SK-N-SH (cell line): ENCODE measurements at regions not wholly inside any gene's neighbourhood (a gene's known extent, or its start where the extent isn't known, plus 50 kb on each side); places are given as distances from the start of the nearest gene placed in this dataset.

Experiments
- CTCF ChIA-PET: fragments of 300-600, 350-600 bp; formaldehyde crosslinking; extraction: SDS; loops from one replicate; lab custom pipeline; 2021; lab: Yijun Ruan, JAX
- POLR2A ChIA-PET: fragments of 350-600 bp; sonication (Branson Sonifier 250); formaldehyde crosslinking; extraction: SDS; loops from one replicate; lab custom pipeline; 2020; ENCODE audit warnings: antibody characterized with exemption, inconsistent platforms; lab: Yijun Ruan, JAX
- DNase-seq: peaks from one replicate; pipeline ENCODE4 v3.0.0; 2012
- H2AFZ ChIP-seq: fragments of 200-600 bp; sonication (generic); 2 replicates; pipeline ENCODE4 v1.8.1; 2016; ENCODE audit warnings: antibody characterized with exemption, mild to moderate bottlenecking, low read depth
- H3F3A ChIP-seq: fragments of 200-600 bp; sonication (generic); replicated peaks from 2 replicates; pipeline ENCODE3; 2016; ENCODE audit warnings: antibody characterized with exemption, mild to moderate bottlenecking; ENCODE audit not compliant: insufficient read depth
- H3K27ac ChIP-seq, 2 experiments: fragments of 200-500 bp in 1 of 2; fragments of 200-600 bp in 1 of 2; sonication (Bioruptor generic) in 1 of 2; sonication (generic), shearing (Covaris generic) in 1 of 2; 2 replicates each; pipeline versions ENCODE4 v1.5.1 to v1.6.1; 2014 to 2016; ENCODE audit warnings: low read depth in 2 of 2, inconsistent platforms in 1 of 2, low read length in 1 of 2, mild to moderate bottlenecking in 1 of 2, mixed read lengths in 1 of 2
- H3K27me3 ChIP-seq: fragments of 200-600 bp; sonication (generic), shearing (Covaris generic); 2 replicates; pipeline ENCODE4 v1.6.1; 2016; ENCODE audit warnings: mixed run types; ENCODE audit not compliant: insufficient read depth
- H3K36me3 ChIP-seq, 2 experiments: fragments of 200-500 bp in 1 of 2; fragments of 200-600 bp in 1 of 2; sonication (Bioruptor generic) in 1 of 2; sonication (generic) in 1 of 2; replicated peaks in 1 of 2; 2 replicates each; pipeline versions ENCODE3 to v1.5.1; 2014 to 2016; ENCODE audit warnings: low read length in 1 of 2, mild to moderate bottlenecking in 1 of 2; ENCODE audit not compliant: insufficient read depth in 2 of 2, control insufficient read depth in 1 of 2
- H3K4me1 ChIP-seq, 2 experiments: fragments of 200-500 bp in 1 of 2; fragments of 200-600 bp in 1 of 2; sonication (Bioruptor generic) in 1 of 2; sonication (generic), shearing (Covaris generic) in 1 of 2; 2 replicates each; pipeline versions ENCODE4 v1.5.1 to v1.6.1; 2014 to 2016; ENCODE audit warnings: low read depth in 1 of 2, low read length in 1 of 2, mixed run types in 1 of 2; ENCODE audit not compliant: insufficient read depth in 2 of 2, control insufficient read depth in 1 of 2
- H3K4me2 ChIP-seq: fragments of 200-600 bp; sonication (generic), shearing (Covaris generic); 2 replicates; pipeline ENCODE4 v1.6.1; 2017; ENCODE audit warnings: mixed run types
- H3K4me3 ChIP-seq, 2 experiments: fragments of 200-500 bp in 1 of 2; fragments of 200-600 bp in 1 of 2; sonication (Bioruptor generic) in 1 of 2; sonication (generic), shearing (Covaris generic) in 1 of 2; 2 replicates each; pipeline versions ENCODE4 v1.5.1 to v1.8.1; 2014 to 2016; ENCODE audit warnings: low read depth in 2 of 2, inconsistent platforms in 1 of 2, low read length in 1 of 2, mild to moderate bottlenecking in 1 of 2, mixed read lengths in 1 of 2, moderate library complexity in 1 of 2
- H3K79me2 ChIP-seq: fragments of 200-600 bp; sonication (generic); 2 replicates; pipeline ENCODE4 v1.8.1; 2017; ENCODE audit warnings: mild to moderate bottlenecking; ENCODE audit not compliant: insufficient read depth
- H3K9ac ChIP-seq: fragments of 200-600 bp; sonication (generic); 2 replicates; pipeline ENCODE4 v1.6.1; 2017; ENCODE audit warnings: mixed run types
- H3K9me2 ChIP-seq: fragments of 200-600 bp; sonication (generic); 2 replicates; pipeline ENCODE4 v1.6.1; 2017; ENCODE audit warnings: mixed run types
- H3K9me3 ChIP-seq: fragments of 200-600 bp; sonication (generic); 2 replicates; pipeline ENCODE4 v1.6.1; 2017; ENCODE audit warnings: mixed run types, mild to moderate bottlenecking, moderate library complexity
- H4K20me1 ChIP-seq: fragments of 200-600 bp; sonication (generic); 2 replicates; pipeline ENCODE4 v1.6.1; 2017; ENCODE audit warnings: mild to moderate bottlenecking, mixed run types; ENCODE audit not compliant: insufficient read depth
- CTCF ChIP-seq: fragments of 200-600 bp; sonication (generic); IDR thresholded peaks from 2 replicates; pipeline ENCODE4 v1.6.1; 2017; ENCODE audit warnings: antibody characterized with exemption, mild to moderate bottlenecking, moderate library complexity
- ELF1 ChIP-seq: IDR thresholded peaks from 2 replicates; pipeline ENCODE4 v1.4.0; 2012
- EP300 ChIP-seq, 2 experiments: IDR thresholded peaks; 2 replicates each; pipeline versions ENCODE4 v1.4.0 to v1.6.1; 2012; ENCODE audit warnings: borderline replicate concordance in 1 of 2, low read depth in 1 of 2, low read length in 1 of 2
- FOSL2 ChIP-seq: IDR thresholded peaks from 2 replicates; pipeline ENCODE4 v1.4.0; 2012; ENCODE audit warnings: low read depth, mild to moderate bottlenecking, moderate library complexity, borderline replicate concordance
- FOXJ3 ChIP-seq: sonication (generic); formaldehyde crosslinking; IDR thresholded peaks from 2 replicates; pipeline ENCODE4 v1.5.1; 2020; ENCODE audit warnings: mild to moderate bottlenecking, missing genetic modification reagents
- FOXM1 ChIP-seq: IDR thresholded peaks from 2 replicates; pipeline ENCODE4 v1.4.0; 2012; ENCODE audit warnings: low read depth, mild to moderate bottlenecking
- GABPA ChIP-seq: IDR thresholded peaks from 2 replicates; pipeline ENCODE4 v1.4.0; 2012; ENCODE audit warnings: low read depth, mild to moderate bottlenecking
- GATA2 ChIP-seq: sonication (generic); formaldehyde crosslinking; IDR thresholded peaks from 2 replicates; pipeline ENCODE4 v1.5.0; 2020; ENCODE audit warnings: mild to moderate bottlenecking, missing genetic modification reagents
- JUND ChIP-seq: IDR thresholded peaks from 2 replicates; pipeline ENCODE4 v1.4.0; 2012
- MEF2A ChIP-seq: IDR thresholded peaks from 2 replicates; pipeline ENCODE4 v1.4.0; 2012; ENCODE audit warnings: low read depth, borderline replicate concordance
- NRF1 ChIP-seq: IDR thresholded peaks from 2 replicates; pipeline ENCODE4 v1.6.1; 2012; ENCODE audit warnings: low read depth, mild to moderate bottlenecking, low read length
- PBX3 ChIP-seq: IDR thresholded peaks from 2 replicates; pipeline ENCODE4; 2012
- RAD21 ChIP-seq: IDR thresholded peaks from 2 replicates; pipeline ENCODE4 v1.6.1; 2012; ENCODE audit warnings: mild to moderate bottlenecking, low read length
- RCOR1 ChIP-seq: fragments of 150-350 bp; IDR thresholded peaks from 2 replicates; pipeline ENCODE4 v1.6.1; 2017; ENCODE audit warnings: antibody characterized with exemption, low read length
- REST ChIP-seq: IDR thresholded peaks from 2 replicates; pipeline ENCODE4 v1.6.1; 2012; ENCODE audit warnings: mild to moderate bottlenecking, low read depth, low read length, moderate library complexity
- RXRA ChIP-seq: IDR thresholded peaks from 2 replicates; pipeline ENCODE4 v1.4.0; 2012; ENCODE audit warnings: low read depth, mild to moderate bottlenecking, borderline replicate concordance
- SMC3 ChIP-seq: IDR thresholded peaks from 2 replicates; pipeline ENCODE4 v1.6.1; 2012; ENCODE audit warnings: low read depth, low read length, improper control_type of control experiment
- TAF1 ChIP-seq: IDR thresholded peaks from 2 replicates; pipeline ENCODE4 v1.6.1; 2012; ENCODE audit warnings: low read depth, mild to moderate bottlenecking, low read length, moderate library complexity, borderline replicate concordance
- TEAD4 ChIP-seq: IDR thresholded peaks from 2 replicates; pipeline ENCODE4 v1.4.0; 2012; ENCODE audit warnings: mild to moderate bottlenecking, borderline replicate concordance; ENCODE audit not compliant: insufficient read depth
- USF1 ChIP-seq: IDR thresholded peaks from 2 replicates; pipeline ENCODE4 v1.4.0; 2012; ENCODE audit warnings: low read depth, borderline replicate concordance
- WGBS: methylation state at CpG from one replicate; pipeline ENCODE4 v1.1.6; 2017; ENCODE audit warnings: low lambda C conversion rate; 5-methylcytosine and 5-hydroxymethylcytosine counted together

GRCh38 chr4:42345962-42346544 lies 51.2 kb upstream of the SHISA3 start:
- H3K9ac ChIP-seq: no peak overlapping the region
- no peak overlapping the region for H3K4me3 ChIP-seq
- no peaks in the 10 kb centered on the region for H3K36me3 ChIP-seq
- H3K9me3 ChIP-seq: no peaks in the 10 kb centered on the region
- no peak overlapping the region for H3K4me2 ChIP-seq
- H2AFZ ChIP-seq: no peak overlapping the region
- no peaks in the 10 kb centered on the region for H3K79me2 ChIP-seq
- ChIA-PET POLR2A (no interaction called here), CTCF (interaction anchor here (1.2 to 2.4 kb wide), 2 partner anchors 25 to 63 kb away, joined by 3 to 5 read pairs; no protein-coding TSS in a partner anchor)
- DNase-seq: no peak
- H3K27me3 ChIP-seq: no peaks in the 10 kb centered on the region
- H3K27ac ChIP-seq: no peak overlapping the region
- no peaks in the 10 kb centered on the region for H4K20me1 ChIP-seq
- 70% methylated on average over 16 of the region's 29 CpGs for WGBS
- no peak for TF ChIP-seq FOXJ3 (CRISPR knock-in tag)
- no peak for TF ChIP-seq JUND
- H3K9me2 ChIP-seq: no peaks in the 10 kb centered on the region
- H3F3A ChIP-seq: no peaks in the 10 kb centered on the region
- H3K4me1 ChIP-seq: no peaks in the 10 kb centered on the region; a peak in 1 of 4 replicates

- H3K9ac ChIP-seq: no peak overlapping the region
- no peaks in the 10 kb centered on the region for H3K9me2 ChIP-seq
- DNase-seq: no peak
- no peak overlapping the region for H2AFZ ChIP-seq
- H3K27me3 ChIP-seq: no peaks in the 10 kb centered on the region
- no peak overlapping the region for H3K27ac ChIP-seq
- ChIA-PET CTCF (interaction anchor here (1.2 to 2.4 kb wide), 2 partner anchors 24 to 64 kb away, joined by 3 to 5 read pairs; no protein-coding TSS in a partner anchor), POLR2A (no interaction called here)
- TF ChIP-seq MEF2A: no peak
- TF ChIP-seq PBX3: no peak
- TF ChIP-seq JUND: no peak
- TF ChIP-seq CTCF: no peak
- TF ChIP-seq GABPA: no peak
- TF ChIP-seq USF1: no peak
- TF ChIP-seq FOSL2: no peak
- no peak for TF ChIP-seq ELF1
- no peak for TF ChIP-seq REST
- no peak for TF ChIP-seq RCOR1
- TF ChIP-seq TEAD4: no peak
- TF ChIP-seq EP300 (IDR thresholded peaks at IDR 0.05; ENCODE audit: borderline replicate concordance in 1 of 2, low read depth in 1 of 2, low read length in 1 of 2): no peak
- no peak for TF ChIP-seq FOXM1
- no peak for TF ChIP-seq RXRA
- TF ChIP-seq FOXJ3 (CRISPR knock-in tag): no peak
- no peak for TF ChIP-seq SMC3
- TF ChIP-seq GATA2 (CRISPR knock-in tag): no peak
- no peak for TF ChIP-seq TAF1
- TF ChIP-seq RAD21: no peak
- no peak for TF ChIP-seq NRF1
- WGBS: 59% methylated on average over 10 of the region's 10 CpGs
- H3K9me3 ChIP-seq: no peaks in the 10 kb centered on the region
- H3K36me3 ChIP-seq: no peaks in the 10 kb centered on the region
- no peak overlapping the region for H3K4me2 ChIP-seq
- H3K79me2 ChIP-seq: no peaks in the 10 kb centered on the region
- H3K4me3 ChIP-seq: no peak overlapping the region
- H4K20me1 ChIP-seq: no peaks in the 10 kb centered on the region
- no peaks in the 10 kb centered on the region; a peak in 1 of 4 replicates for H3K4me1 ChIP-seq
- no peaks in the 10 kb centered on the region for H3F3A ChIP-seq
Measured at GRCh38 chr4:42347076-42347475, 50.2 kb upstream of the SHISA3 start.
